Transverse colon (tissue), 4 donors: ENCODE measurements at regions not wholly inside any gene's neighbourhood (a gene's known extent, or its start where the extent isn't known, plus 50 kb on each side); places are given as distances from the start of the nearest gene placed in this dataset.
"Not testable (repeated sequence)": the region's sequence is repeated elsewhere in the genome, so short reads cannot be mapped to it uniquely, and the experiment has no call there.

Experiments used
- DNase-seq: peaks from one replicate; pipeline ENCODE4 v3.0.0-alpha.2; 2019
- H3K27ac ChIP-seq, 4 donors: fragments of 200-600 bp; sonication (generic); 2 replicates each; pipeline ENCODE4 v1.5.1; 2016 to 2018; ENCODE audit warnings: inconsistent platforms in 4 of 4
- H3K27me3 ChIP-seq: fragments of 200-600 bp; sonication (generic); 2 replicates; pipeline ENCODE4 v1.5.1; 2017; ENCODE audit warnings: inconsistent platforms
- H3K36me3 ChIP-seq, 4 donors: fragments of 200-600 bp; sonication (generic); 2 replicates each; pipeline ENCODE4 v1.5.1; 2017 to 2019; ENCODE audit warnings: inconsistent platforms in 4 of 4
- H3K4me1 ChIP-seq, 4 donors: fragments of 200-600 bp; sonication (generic); 2 replicates each; pipeline ENCODE4 v1.5.1; 2017 to 2020; ENCODE audit warnings: inconsistent platforms in 4 of 4
- H3K4me3 ChIP-seq, 4 donors: fragments of 200-600 bp; sonication (generic); 1 replicate in 1 of 4; 2 replicates in 3 of 4; pipeline versions ENCODE4 v1.5.1 to v1.6.1; 2017 to 2019; ENCODE audit warnings: inconsistent platforms in 4 of 4
- H3K9me3 ChIP-seq, 2 donors: fragments of 200-600 bp; sonication (generic); 2 replicates each; pipeline ENCODE4 v1.5.1; 2017 to 2019; ENCODE audit warnings: inconsistent platforms in 2 of 2
- CTCF ChIP-seq, 5 experiments: fragments of 200-600 bp in 3 of 5; fragments of 450-650 bp in 2 of 5; sonication (generic) in 3 of 5; IDR thresholded peaks; 1 replicate in 2 of 5; 2 replicates in 3 of 5; pipeline ENCODE4 v1.5.1; 2016 to 2017; ENCODE audit warnings: antibody characterized with exemption in 5 of 5, inconsistent platforms in 3 of 5, mild to moderate bottlenecking in 2 of 5, moderate library complexity in 1 of 5
- EP300 ChIP-seq: sonication (generic); formaldehyde crosslinking; IDR thresholded peaks from one replicate; pipeline ENCODE4 v1.6.1; 2017; ENCODE audit warnings: antibody characterized with exemption, low read depth
- POLR2A ChIP-seq: fragments of 450-650 bp; IDR thresholded peaks from one replicate; pipeline ENCODE4 v1.6.1; 2016; ENCODE audit warnings: antibody characterized with exemption, mild to moderate bottlenecking, moderate library complexity
- POLR2AphosphoS5 ChIP-seq, 3 donors: sonication (generic); formaldehyde crosslinking; IDR thresholded peaks; one replicate each; pipeline ENCODE4 v1.6.1; 2016; ENCODE audit warnings: antibody characterized with exemption in 3 of 3
- WGBS, 2 donors: methylation state at CpG; one replicate each; pipeline ENCODE4 v1.1.5; 2018; ENCODE audit warnings: low coverage in 1 of 2; 5-methylcytosine and 5-hydroxymethylcytosine counted together
- in situ Hi-C, 4 donors: fragments of 200-750 bp; cut with MboI; loops; one replicate each; pipeline versions ENCODE4 v1.15.0 to v1.15.1; 2017; ENCODE audit warnings: low sequenced_read_pairs in 3 of 4, low pct_ligation_motif_present in 1 of 4, low pct_unique_long_range_greater_than_20kb in 1 of 4
- intact Hi-C: fragments of 100-400 bp; cut with DNase I; formaldehyde crosslinking; loops from one replicate; pipeline ENCODE4 v1.15.1; 2023; ENCODE audit warnings: low total_unique reads

GRCh38 chr1:79497193-79497773, 490.8 kb upstream of the ADGRL4 start:
- Histone ChIP-seq H3K27me3 (no peaks in the 10 kb centered on the region), H3K4me3 (no peak overlapping the region), H3K9me3 (no peaks in the 10 kb centered on the region), H3K4me1 (no peaks in the 10 kb centered on the region), H3K36me3 (no peaks in the 10 kb centered on the region), H3K27ac (no peak overlapping the region)
- in situ Hi-C loops = no loop called here
- no peak for TF ChIP-seq EP300
- peak; percentile 42 to 65 (median 51) for TF ChIP-seq CTCF (IDR thresholded peaks at IDR 0.05)
- no peak for TF ChIP-seq POLR2AphosphoS5 (IDR thresholded peaks at IDR 0.05)
- TF ChIP-seq POLR2A = no peak
- DNase-seq = no peak
- WGBS, 2 donors = 35 to 40% methylated on average over 4 of the region's 4 CpGs
- intact Hi-C loops = no loop called here

GRCh38 chr1:79496129-79496528, 489.6 kb upstream of the ADGRL4 start:
- DNase-seq = no peak
- in situ Hi-C loops (no loop called here), intact Hi-C loops (no loop called here)
- H3K27ac ChIP-seq = no peak overlapping the region
- 57 to 61% methylated on average over 2 of the region's 2 CpGs for WGBS, 2 donors
- H3K4me3 ChIP-seq = no peak overlapping the region
- no peak for TF ChIP-seq POLR2A
- no peak for TF ChIP-seq EP300
- TF ChIP-seq CTCF (IDR thresholded peaks at IDR 0.05) = no peak
- TF ChIP-seq POLR2AphosphoS5 (IDR thresholded peaks at IDR 0.05) = no peak
- no peaks in the 10 kb centered on the region for H3K4me1 ChIP-seq
- H3K27me3 ChIP-seq = no peaks in the 10 kb centered on the region
- H3K9me3 ChIP-seq = no peaks in the 10 kb centered on the region
- H3K36me3 ChIP-seq = no peaks in the 10 kb centered on the region

- H3K27ac ChIP-seq, in situ Hi-C loops, DNase-seq, H3K27me3 ChIP-seq, H3K4me3 ChIP-seq, H3K36me3 ChIP-seq, intact Hi-C loops, H3K4me1 ChIP-seq, H3K9me3 ChIP-seq: not testable (repeated sequence)
- 53% methylated on average over 4 of the region's 4 CpGs; no CpG with 5 or more reads in 1 of the 2 donors for WGBS, 2 donors
These were observed 487.2 kb upstream of the ADGRL4 start for GRCh38 chr1:79493702-79494101.

- H3K4me1 ChIP-seq, H3K27ac ChIP-seq, H3K36me3 ChIP-seq, H3K4me3 ChIP-seq, intact Hi-C loops, in situ Hi-C loops, H3K27me3 ChIP-seq, DNase-seq, H3K9me3 ChIP-seq: not testable (repeated sequence)
- 51 to 64% methylated on average over 4 of the region's 4 CpGs for WGBS, 2 donors
These were observed 482.1 kb upstream of the ADGRL4 start for GRCh38 chr1:79488572-79489121.

GRCh38 chr1:79478728-79479373, 472.3 kb upstream of the ADGRL4 start:
- TF ChIP-seq CTCF (IDR thresholded peaks at IDR 0.05) (no peak), POLR2AphosphoS5 (IDR thresholded peaks at IDR 0.05) (no peak), EP300 (no peak), POLR2A (no peak)
- in situ Hi-C loops = no loop called here

More at GRCh38 chr1:79478728-79479373, 472.3 kb upstream of the ADGRL4 start:
- Histone ChIP-seq H3K36me3 (no peaks in the 10 kb centered on the region), H3K27ac (no peak overlapping the region), H3K4me1 (no peaks in the 10 kb centered on the region), H3K27me3 (no peaks in the 10 kb centered on the region), H3K4me3 (no peak overlapping the region), H3K9me3 (no peaks in the 10 kb centered on the region)
- DNase-seq = no peak
- WGBS, 2 donors = 77 to 81% methylated on average over 6 to 9 of the region's 9 CpGs
- intact Hi-C loops = no loop called here
